Lower leg skin (tissue), 4 donors: ENCODE measurements at regions not wholly inside any gene's neighbourhood (a gene's known extent, or its start where the extent isn't known, plus 50 kb on each side); places are given as distances from the start of the nearest gene placed in this dataset.
"Not testable (repeated sequence)": the region's sequence is repeated elsewhere in the genome, so short reads cannot be mapped to it uniquely, and the experiment has no call there.

ENCODE experiments used
- DNase-seq, 2 donors: peaks; one replicate each; pipeline ENCODE4 v3.0.0-alpha.2; 2019; ENCODE audit warnings: low spot score in 2 of 2
- H3K4me3 ChIP-seq: fragments of 200-600 bp; sonication (generic); 2 replicates; pipeline ENCODE4 v1.5.1; 2017; ENCODE audit warnings: mild to moderate bottlenecking, low read depth; ENCODE audit not compliant: poor library complexity, severe bottlenecking
- CTCF ChIP-seq, 3 donors: fragments of 450-650 bp; IDR thresholded peaks; one replicate each; pipeline ENCODE4 v1.5.1; 2016; ENCODE audit warnings: antibody characterized with exemption in 3 of 3, mild to moderate bottlenecking in 3 of 3, moderate library complexity in 2 of 3
- POLR2A ChIP-seq, 2 donors: fragments of 450-650 bp; IDR thresholded peaks; one replicate each; pipeline ENCODE4 v1.6.1; 2016 to 2017; ENCODE audit warnings: antibody characterized with exemption in 2 of 2, mild to moderate bottlenecking in 1 of 2, moderate library complexity in 1 of 2
- WGBS, 2 donors: methylation state at CpG; one replicate each; pipeline ENCODE4 v1.1.5; 2018; 5-methylcytosine and 5-hydroxymethylcytosine counted together
- intact Hi-C: fragments of 100-400 bp; cut with DNase I; formaldehyde crosslinking; loops from one replicate; pipeline ENCODE4 v1.15.0; 2023; ENCODE audit warnings: low total_unique reads

GRCh38 chr12:46652692-46653091 lies 173.1 kb downstream of the SLC38A4 start:
- TF ChIP-seq POLR2A (IDR thresholded peaks at IDR 0.05) (no peak), CTCF (IDR thresholded peaks at IDR 0.05) (no peak)
- intact Hi-C loops = no loop called here

GRCh38 chr12:46650688-46651087 lies 175.1 kb downstream of the SLC38A4 start:
- intact Hi-C loops = no loop called here
- DNase-seq = no peak
- 58 to 59% methylated on average over 4 of the region's 4 CpGs for WGBS, 2 donors
- H3K4me3 ChIP-seq = no peak overlapping the region
- TF ChIP-seq POLR2A (IDR thresholded peaks at IDR 0.05) = no peak

More at GRCh38 chr12:46652692-46653091, 173.1 kb downstream of the SLC38A4 start:
- no peak overlapping the region for H3K4me3 ChIP-seq
- DNase-seq = no peak

- TF ChIP-seq POLR2A (IDR thresholded peaks at IDR 0.05) = no peak
- TF ChIP-seq CTCF (IDR thresholded peaks at IDR 0.05) = no peak
- no peak for DNase-seq
- intact Hi-C loops = no loop called here
- WGBS, 2 donors = 95 to 96% methylated on average over 4 of the region's 4 CpGs
- H3K4me3 ChIP-seq = no peak overlapping the region
Observed at GRCh38 chr12:46649433-46649832, 176.4 kb downstream of the SLC38A4 start.

GRCh38 chr12:46647034-46647433 lies 178.8 kb downstream of the SLC38A4 start:
- TF ChIP-seq CTCF (IDR thresholded peaks at IDR 0.05) (no peak), POLR2A (IDR thresholded peaks at IDR 0.05) (no peak)
- DNase-seq = no peak
- H3K4me3 ChIP-seq = no peak overlapping the region
- intact Hi-C loops = no loop called here
- 61 to 63% methylated on average over 2 of the region's 2 CpGs for whole genome bisulfite sequencing, 2 donors

- DNase-seq, intact Hi-C loops, H3K4me3 ChIP-seq: not testable (repeated sequence)
- 91 to 100% methylated on average over 2 of the region's 2 CpGs for WGBS, 2 donors
Observed at GRCh38 chr12:46641649-46642048, 184.1 kb downstream of the SLC38A4 start.

GRCh38 chr12:46635818-46636217 lies 190.0 kb downstream of the SLC38A4 start:
- TF ChIP-seq CTCF (IDR thresholded peaks at IDR 0.05) = no peak
- no peak for TF ChIP-seq POLR2A (IDR thresholded peaks at IDR 0.05)
- no peak overlapping the region for H3K4me3 ChIP-seq
- no peak for DNase-seq
- intact Hi-C loops = no loop called here

GRCh38 chr12:46629331-46630229 lies 196.2 kb downstream of the SLC38A4 start:
- whole genome bisulfite sequencing, 2 donors = 78 to 87% methylated on average over 4 of the region's 4 CpGs
- intact Hi-C loops = no loop called here
- no peak overlapping the region for H3K4me3 ChIP-seq
- TF ChIP-seq POLR2A (IDR thresholded peaks at IDR 0.05) (no peak), CTCF (IDR thresholded peaks at IDR 0.05) (no peak)
- no peak for DNase-seq
